SK-N-SH treated with all-trans-retinoic acid at 6 μM for 48 hours (cell line): ENCODE measurements at regions not wholly inside any gene's neighbourhood (a gene's known extent, or its start where the extent isn't known, plus 50 kb on each side); places are given as distances from the start of the nearest gene placed in this dataset.

ENCODE experiments used
- ARNTL ChIP-seq: fragments of 450-650 bp; formaldehyde crosslinking; IDR thresholded peaks from 2 replicates; pipeline ENCODE4 v1.5.0; 2020; ENCODE audit warnings: low read depth, mild to moderate bottlenecking, moderate library complexity, borderline replicate concordance
- CSRNP3 ChIP-seq: fragments of 250-450 bp; sonication (Bioruptor Pico); IDR thresholded peaks from 2 replicates; pipeline ENCODE4 v1.5.1; 2021; ENCODE audit warnings: mild to moderate bottlenecking, moderate library complexity
- GLIS3 ChIP-seq: fragments of 250-450 bp; sonication (Bioruptor Pico); IDR thresholded peaks from 2 replicates; pipeline ENCODE4 v1.5.0; 2020; ENCODE audit warnings: mild to moderate bottlenecking, moderate library complexity
- PATZ1 ChIP-seq: fragments of 250-450 bp; sonication (Bioruptor Pico); IDR thresholded peaks from 2 replicates; pipeline ENCODE4 v1.8.0; 2020; ENCODE audit warnings: mild to moderate bottlenecking, moderate library complexity, borderline replicate concordance
- RARB ChIP-seq: fragments of 250-450 bp; sonication (Bioruptor Pico); IDR thresholded peaks from 2 replicates; pipeline ENCODE4 v1.8.0; 2021; ENCODE audit warnings: mild to moderate bottlenecking, moderate library complexity
- TCF4 ChIP-seq: fragments of 250-450 bp; sonication (Bioruptor Pico); IDR thresholded peaks from 2 replicates; pipeline ENCODE4 v1.8.0; 2021; ENCODE audit warnings: mild to moderate bottlenecking, moderate library complexity, borderline replicate concordance
- TSHZ2 ChIP-seq: fragments of 250-450 bp; sonication (Bioruptor Pico); IDR thresholded peaks from 2 replicates; pipeline ENCODE4 v1.5.0; 2020; ENCODE audit warnings: mild to moderate bottlenecking, moderate library complexity

- no peak for TF ChIP-seq RARB (CRISPR knock-in tag)
- no peak for TF ChIP-seq GLIS3 (CRISPR knock-in tag)
- TF ChIP-seq TCF4 (CRISPR knock-in tag), result no peak
- no peak for TF ChIP-seq ARNTL (CRISPR knock-in tag)
- no peak for TF ChIP-seq TSHZ2 (CRISPR knock-in tag)
- no peak for TF ChIP-seq CSRNP3 (CRISPR knock-in tag)
- no peak for TF ChIP-seq PATZ1 (CRISPR knock-in tag)
These were observed 526.5 kb downstream of the CCER1 start for GRCh38 chr12:90428465-90428864.
